ENCODE measurements at regions not wholly inside any gene's neighbourhood (a gene's known extent, or its start where the extent isn't known, plus 50 kb on each side); places are given as distances from the start of the nearest gene placed in this dataset.

GRCh38 chr9:13879011-13879410 is 434.9 kb downstream of the NFIB start:
- no peak overlapping the region for H3K4me3 ChIP-seq (IDR thresholded peaks at IDR 0.05; ENCODE audit: insufficient read depth, low read depth, low read length)
- H3K27ac ChIP-seq = no peak overlapping the region
- H2AFZ ChIP-seq (ENCODE audit: low read depth) = no peak overlapping the region
- no peak overlapping the region for H3K9ac ChIP-seq
- TF ChIP-seq CTCF (conservative IDR thresholded peaks at IDR 0.05; ENCODE audit: low read depth, low read length) = no peak
- no peaks in the 10 kb centered on the region for H3K36me3 ChIP-seq (ENCODE audit: insufficient read depth)
- H3K79me2 ChIP-seq (ENCODE audit: insufficient read depth, low read depth) = no peaks in the 10 kb centered on the region
- no peak overlapping the region for H3K4me2 ChIP-seq
- H3K4me1 ChIP-seq (ENCODE audit: low read depth, poor library complexity, severe bottlenecking) = no peaks in the 10 kb centered on the region
- H4K20me1 ChIP-seq (ENCODE audit: insufficient read depth) = no peaks in the 10 kb centered on the region
- no peaks in the 10 kb centered on the region for H3K27me3 ChIP-seq (ENCODE audit: insufficient read depth, low read depth)

- Histone ChIP-seq H3K4me3 (IDR thresholded peaks at IDR 0.05; ENCODE audit: insufficient read depth, low read depth, low read length) (no peak overlapping the region), H3K4me1 (ENCODE audit: low read depth, poor library complexity, severe bottlenecking) (no peaks in the 10 kb centered on the region), H3K36me3 (ENCODE audit: insufficient read depth) (no peaks in the 10 kb centered on the region), H3K27me3 (ENCODE audit: insufficient read depth, low read depth) (no peaks in the 10 kb centered on the region), H3K79me2 (ENCODE audit: insufficient read depth, low read depth) (no peaks in the 10 kb centered on the region), H2AFZ (ENCODE audit: low read depth) (no peak overlapping the region), H4K20me1 (ENCODE audit: insufficient read depth) (no peaks in the 10 kb centered on the region), H3K9ac (no peak overlapping the region), H3K4me2 (no peak overlapping the region), H3K27ac (no peak overlapping the region)
- TF ChIP-seq CTCF (conservative IDR thresholded peaks at IDR 0.05; ENCODE audit: low read depth, low read length) = no peak
Measured at GRCh38 chr9:13878241-13878711, 435.7 kb downstream of the NFIB start.

GRCh38 chr9:13876741-13877140 is 437.2 kb downstream of the NFIB start:
- Histone ChIP-seq H3K27ac (no peak overlapping the region), H3K79me2 (ENCODE audit: insufficient read depth, low read depth) (no peaks in the 10 kb centered on the region), H3K4me3 (IDR thresholded peaks at IDR 0.05; ENCODE audit: insufficient read depth, low read depth, low read length) (no peak overlapping the region), H3K36me3 (ENCODE audit: insufficient read depth) (no peaks in the 10 kb centered on the region), H3K4me2 (no peak overlapping the region), H2AFZ (ENCODE audit: low read depth) (no peak overlapping the region), H3K27me3 (ENCODE audit: insufficient read depth, low read depth) (no peaks in the 10 kb centered on the region), H3K9ac (no peak overlapping the region), H4K20me1 (ENCODE audit: insufficient read depth) (no peaks in the 10 kb centered on the region), H3K4me1 (ENCODE audit: low read depth, poor library complexity, severe bottlenecking) (no peaks in the 10 kb centered on the region)
- no peak for TF ChIP-seq CTCF (conservative IDR thresholded peaks at IDR 0.05; ENCODE audit: low read depth, low read length)

- Histone ChIP-seq H4K20me1 (ENCODE audit: insufficient read depth) (no peaks in the 10 kb centered on the region), H3K4me2 (no peak overlapping the region), H3K27me3 (ENCODE audit: insufficient read depth, low read depth) (no peaks in the 10 kb centered on the region), H3K4me3 (IDR thresholded peaks at IDR 0.05; ENCODE audit: insufficient read depth, low read depth, low read length) (no peak overlapping the region), H3K4me1 (ENCODE audit: low read depth, poor library complexity, severe bottlenecking) (no peaks in the 10 kb centered on the region), H3K36me3 (ENCODE audit: insufficient read depth) (no peaks in the 10 kb centered on the region), H3K9ac (no peak overlapping the region), H3K79me2 (ENCODE audit: insufficient read depth, low read depth) (no peaks in the 10 kb centered on the region), H2AFZ (ENCODE audit: low read depth) (no peak overlapping the region), H3K27ac (no peak overlapping the region)
- TF ChIP-seq CTCF (conservative IDR thresholded peaks at IDR 0.05; ENCODE audit: low read depth, low read length) = no peak
Measured at GRCh38 chr9:13873203-13873602, 440.7 kb downstream of the NFIB start.

Data from KMS-11 (cell line).